Endothelial cell of umbilical vein (primary cell): ENCODE measurements at regions not wholly inside any gene's neighbourhood (a gene's known extent, or its start where the extent isn't known, plus 50 kb on each side); places are given as distances from the start of the nearest gene placed in this dataset.

Experiments used
- BruUV-seq: library from RNA; stranded (reverse); fragments of 400-500 nt; replicated peaks from 2 replicates; lab custom pipeline; 2021; lab: Mats Ljungman, UMichigan
- CTCF ChIA-PET: fragments of 300-600, 350-600 bp; sonication (Branson Sonifier 250); formaldehyde crosslinking; loops from one replicate; lab custom pipeline; 2021; ENCODE audit warnings: antibody characterized with exemption, inconsistent platforms; lab: Charles Lee
- POLR2A ChIA-PET: fragments of 300-600, 350-600 bp; sonication (Branson Sonifier 250); formaldehyde crosslinking; loops from one replicate; lab custom pipeline; 2021; ENCODE audit warnings: antibody characterized with exemption, inconsistent platforms; lab: Charles Lee
- DNase-seq: peaks from one replicate; pipeline ENCODE4 v3.0.0-alpha.2; 2011; ENCODE audit warnings: low read depth, low spot score
- FAIRE-seq: peaks from 2 replicates; lab custom pipeline; 2011; peaks lifted over from hg19 to GRCh38; lab: Jason Lieb, UNC
- H2AFZ ChIP-seq: 2 replicates; pipeline ENCODE4 v1.6.0; 2012; ENCODE audit warnings: low read depth, low read length, control low read depth, inconsistent platforms
- H3K27ac ChIP-seq: 2 replicates; pipeline ENCODE4 v1.5.1; 2011; ENCODE audit warnings: low read depth, mild to moderate bottlenecking, control low read depth, low read length, moderate library complexity; ENCODE audit not compliant: insufficient read depth
- H3K27me3 ChIP-seq, 2 experiments: 2 replicates each; pipeline versions ENCODE4 v1.6.0 to v1.6.1; 2011; ENCODE audit warnings: low read length in 2 of 2, mixed read lengths in 1 of 2; ENCODE audit not compliant: control insufficient read depth in 2 of 2, insufficient read depth in 2 of 2
- H3K36me3 ChIP-seq, 2 experiments: 2 replicates in 1 of 2; 3 replicates in 1 of 2; pipeline ENCODE4 v1.5.1; 2011; ENCODE audit warnings: low read length in 2 of 2, mild to moderate bottlenecking in 1 of 2, moderate library complexity in 1 of 2; ENCODE audit not compliant: control insufficient read depth in 2 of 2, insufficient read depth in 2 of 2; ENCODE audit errors: extremely low read depth in 1 of 2
- H3K4me1 ChIP-seq: 3 replicates; pipeline ENCODE4 v1.5.1; 2011; ENCODE audit warnings: mild to moderate bottlenecking, low read length; ENCODE audit not compliant: control insufficient read depth, insufficient read depth; ENCODE audit errors: extremely low read depth
- H3K4me2 ChIP-seq: 2 replicates; pipeline ENCODE4 v1.6.1; 2011; ENCODE audit warnings: low read length, control low read depth, mixed read lengths; ENCODE audit not compliant: insufficient read depth
- H3K4me3 ChIP-seq, 3 experiments: fragments of 200-600 bp in 1 of 3; sonication (generic), shearing (Covaris generic) in 1 of 3; replicated peaks in 1 of 3; 2 replicates each; pipeline ENCODE4 v1.5.1; 2011 to 2016; ENCODE audit warnings: control low read depth in 3 of 3, low read length in 3 of 3, mild to moderate bottlenecking in 2 of 3, inconsistent platforms in 1 of 3, low read depth in 1 of 3, moderate library complexity in 1 of 3; ENCODE audit not compliant: insufficient read depth in 1 of 3
- H3K79me2 ChIP-seq: 2 replicates; pipeline ENCODE4 v1.6.0; 2012; ENCODE audit warnings: low read length, inconsistent platforms; ENCODE audit not compliant: control insufficient read depth, insufficient read depth
- H3K9ac ChIP-seq: replicated peaks from 2 replicates; pipeline ENCODE3; 2011; ENCODE audit warnings: low read length, control low read depth; ENCODE audit not compliant: insufficient read depth; ENCODE audit errors: extremely low read depth
- H3K9me1 ChIP-seq: replicated peaks from 3 replicates; pipeline ENCODE4 v1.6.0; 2011; ENCODE audit warnings: mild to moderate bottlenecking, low read length; ENCODE audit not compliant: control insufficient read depth, insufficient read depth; ENCODE audit errors: extremely low read depth
- H3K9me3 ChIP-seq: replicated peaks from 2 replicates; pipeline ENCODE4 v1.5.1; 2012; ENCODE audit warnings: low read length, inconsistent platforms; ENCODE audit not compliant: control insufficient read depth, insufficient read depth
- H4K20me1 ChIP-seq: replicated peaks from 2 replicates; pipeline ENCODE3; 2011; ENCODE audit warnings: mild to moderate bottlenecking, low read length; ENCODE audit not compliant: control insufficient read depth, insufficient read depth; ENCODE audit errors: extremely low read depth
- EZH2 ChIP-seq: IDR thresholded peaks from 2 replicates; pipeline ENCODE4 v1.6.1; 2012; ENCODE audit warnings: borderline replicate concordance, low read depth, mild to moderate bottlenecking, moderate library complexity, low read length, inconsistent platforms; ENCODE audit not compliant: severe bottlenecking
- FOS ChIP-seq: IDR thresholded peaks from 2 replicates; pipeline ENCODE4 v1.6.1; 2011; ENCODE audit warnings: mild to moderate bottlenecking, low read length, moderate library complexity, borderline replicate concordance; ENCODE audit not compliant: insufficient read depth
- GATA2 ChIP-seq: IDR thresholded peaks from 2 replicates; pipeline ENCODE4 v1.7.0; 2011; ENCODE audit warnings: low read depth, mild to moderate bottlenecking, moderate library complexity, mixed read lengths, low read length; ENCODE audit not compliant: insufficient read length, insufficient read depth
- JUN ChIP-seq: IDR thresholded peaks from 2 replicates; pipeline ENCODE4 v1.6.1; 2011; ENCODE audit warnings: borderline replicate concordance, low read depth; ENCODE audit not compliant: insufficient read length, insufficient read depth
- MYC ChIP-seq: IDR thresholded peaks from one replicate; pipeline ENCODE4 v1.6.1; 2011; ENCODE audit warnings: mild to moderate bottlenecking, low read depth, low read length
- POLR2A ChIP-seq: IDR thresholded peaks from 2 replicates; pipeline ENCODE4 v1.6.1; 2012; ENCODE audit warnings: low read depth, mild to moderate bottlenecking, control low read depth, low read length
- POLR2AphosphoS5 ChIP-seq: IDR thresholded peaks from 2 replicates; pipeline ENCODE4 v1.6.1; 2012; ENCODE audit warnings: low read depth, mild to moderate bottlenecking, control low read depth, low read length, moderate library complexity; ENCODE audit not compliant: insufficient read depth
- dilution Hi-C: fragments of 300-500 bp; cut with MboI; formaldehyde crosslinking; loops from one replicate; pipeline ENCODE4 v1.15.0; 2019; ENCODE audit warnings: low sequenced_read_pairs; ENCODE audit not compliant: extremely low pct_ligation_motif_present
- intact Hi-C: fragments of 100-400 bp; cut with micrococcal nuclease; formaldehyde crosslinking; loops from one replicate; pipeline ENCODE4 v1.10.0; 2022
- TF ChIP-seq, protein P1 (sequence below): IDR thresholded peaks from 2 replicates; pipeline ENCODE4 v1.6.1; 2011; ENCODE audit not compliant: insufficient read depth, insufficient read length
- TF ChIP-seq, protein P2 (sequence below), 2 donors: IDR thresholded peaks; 1 replicate in 1 of 2; 2 replicates in 1 of 2; pipeline ENCODE4 v1.5.1; 2011; ENCODE audit warnings: low read length in 2 of 2, mild to moderate bottlenecking in 2 of 2, moderate library complexity in 2 of 2, control low read depth in 1 of 2, inconsistent platforms in 1 of 2, low read depth in 1 of 2; ENCODE audit not compliant: insufficient read depth in 1 of 2; ENCODE audit errors: extremely low read depth in 1 of 2

DNA sequence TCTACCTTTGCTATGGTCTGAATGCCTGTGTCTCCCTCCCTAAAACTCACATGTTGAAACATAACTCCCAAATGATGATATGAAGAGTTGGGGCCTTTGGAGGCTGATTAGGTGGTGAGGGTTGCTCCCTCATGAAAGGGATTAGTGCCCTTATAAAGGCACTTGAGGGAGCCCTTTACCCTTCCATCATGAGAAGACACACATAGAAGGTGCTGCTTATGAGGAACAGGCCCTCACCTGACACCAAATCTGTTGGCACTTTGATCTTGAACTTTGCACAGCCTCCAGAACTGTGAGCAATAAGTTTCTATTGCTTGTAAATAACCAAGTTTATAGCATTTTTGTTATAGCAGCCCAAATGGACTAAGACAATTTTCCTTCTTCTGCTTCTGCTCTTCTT is 76.2 kb upstream of the ADAMTS9 start:
- BruUV-seq, result no TSS peak
- H3K36me3 ChIP-seq, result no peaks in the 10 kb centered on the region
- H2AFZ ChIP-seq, result no peak overlapping the region
- H3K9me3 ChIP-seq, result no peaks in the 10 kb centered on the region
- ChIA-PET POLR2A (no interaction called here), CTCF (no interaction called here)
- H3K4me2 ChIP-seq, result no peak overlapping the region
- H3K79me2 ChIP-seq, result no peaks in the 10 kb centered on the region
- no peak overlapping the region for H3K4me3 ChIP-seq
- no peak for FAIRE-seq
- TF ChIP-seq MYC, result no peak
- TF ChIP-seq, protein P1, sequence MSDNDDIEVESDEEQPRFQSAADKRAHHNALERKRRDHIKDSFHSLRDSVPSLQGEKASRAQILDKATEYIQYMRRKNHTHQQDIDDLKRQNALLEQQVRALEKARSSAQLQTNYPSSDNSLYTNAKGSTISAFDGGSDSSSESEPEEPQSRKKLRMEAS, result no peak
- TF ChIP-seq POLR2A, result no peak
- no peak for TF ChIP-seq POLR2AphosphoS5
- TF ChIP-seq GATA2, result no peak
- TF ChIP-seq EZH2, result no peak
- TF ChIP-seq, protein P2, sequence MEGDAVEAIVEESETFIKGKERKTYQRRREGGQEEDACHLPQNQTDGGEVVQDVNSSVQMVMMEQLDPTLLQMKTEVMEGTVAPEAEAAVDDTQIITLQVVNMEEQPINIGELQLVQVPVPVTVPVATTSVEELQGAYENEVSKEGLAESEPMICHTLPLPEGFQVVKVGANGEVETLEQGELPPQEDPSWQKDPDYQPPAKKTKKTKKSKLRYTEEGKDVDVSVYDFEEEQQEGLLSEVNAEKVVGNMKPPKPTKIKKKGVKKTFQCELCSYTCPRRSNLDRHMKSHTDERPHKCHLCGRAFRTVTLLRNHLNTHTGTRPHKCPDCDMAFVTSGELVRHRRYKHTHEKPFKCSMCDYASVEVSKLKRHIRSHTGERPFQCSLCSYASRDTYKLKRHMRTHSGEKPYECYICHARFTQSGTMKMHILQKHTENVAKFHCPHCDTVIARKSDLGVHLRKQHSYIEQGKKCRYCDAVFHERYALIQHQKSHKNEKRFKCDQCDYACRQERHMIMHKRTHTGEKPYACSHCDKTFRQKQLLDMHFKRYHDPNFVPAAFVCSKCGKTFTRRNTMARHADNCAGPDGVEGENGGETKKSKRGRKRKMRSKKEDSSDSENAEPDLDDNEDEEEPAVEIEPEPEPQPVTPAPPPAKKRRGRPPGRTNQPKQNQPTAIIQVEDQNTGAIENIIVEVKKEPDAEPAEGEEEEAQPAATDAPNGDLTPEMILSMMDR (IDR thresholded peaks at IDR 0.05; ENCODE audit: extremely low read depth in 1 of 2, insufficient read depth in 1 of 2, low read depth in 1 of 2, low read length in 2 of 2), result no peak
- TF ChIP-seq JUN, result no peak
- TF ChIP-seq FOS, result no peak
- no peak overlapping the region for H3K27ac ChIP-seq
- no peaks in the 10 kb centered on the region for H3K4me1 ChIP-seq
- dilution Hi-C loops, result no loop called here
- no peak for DNase-seq
- H4K20me1 ChIP-seq, result no peaks in the 10 kb centered on the region
- H3K9ac ChIP-seq, result no peak overlapping the region
- H3K27me3 ChIP-seq, result no peaks in the 10 kb centered on the region
- intact Hi-C loops, result no loop called here
- H3K9me1 ChIP-seq, result no peaks in the 10 kb centered on the region
